Heart left ventricle (tissue), 13 donors: ENCODE measurements at regions not wholly inside any gene's neighbourhood (a gene's known extent, or its start where the extent isn't known, plus 50 kb on each side); places are given as distances from the start of the nearest gene placed in this dataset.

Experiments used
- CTCF ChIP-seq, 12 donors: fragments of 200-600 bp; sonication (generic) in 4 of 12; IDR thresholded peaks; one replicate each; pipeline versions ENCODE4 v1.5.0 to v1.8.0; 2018 to 2022; ENCODE audit warnings: antibody characterized with exemption in 12 of 12, mild to moderate bottlenecking in 5 of 12
- POLR2A ChIP-seq, 2 donors: fragments of 450-650 bp; IDR thresholded peaks; one replicate each; pipeline ENCODE4 v1.6.1; 2017; ENCODE audit warnings: antibody characterized with exemption in 2 of 2, mild to moderate bottlenecking in 2 of 2, moderate library complexity in 2 of 2
- donor health status: ischemic (EF 13 %, LVEDD 7.1; RV severe dilation, severe dysfunction).
- donor health status: DM: no; HTN: yes; CAD: no.
- donor health status: DM: no; HTN: no; CAD: no.
- donor health status: ischemic (EF 25% LVEDD 6.9; RV normal size, moderate dysfunction).
- donor health status: ischemic (EF 25% LVEDD 5.7; RV mildly dilated, moderate dysfunction).
- donor health status: ischemic (EF 35%, LVEDD 5.7; RV mildly dilated, moderate dysfunction).
- donor health status: nonischemic (EF 11% LVEDD 7.7; RV severe dilation, severe dysfunction).
- donor health status: DM: yes; HTN: yes; CAD: no.
- donor health status: PGD.
- donor health status: ischemic (EF 29% LVEDD 5.4; RV normal size, mild dysfunction).
- donor health status: nonischemic (EF 23%, LVEDD 6.1; RV moderate dilation, normal function).

- no peak for TF ChIP-seq CTCF (IDR thresholded peaks at IDR 0.05)
- TF ChIP-seq POLR2A (IDR thresholded peaks at IDR 0.05): no peak
Measured at GRCh38 chr5:73319036-73319435, 129.5 kb downstream of the FOXD1 start.
